Stimulated activated CD8-positive, alpha-beta memory T cell treated with anti-CD3 and anti-CD28 coated beads, Interleukin-7, amount 100 ng/mL, for 1 hour (primary cell): ENCODE measurements at regions not wholly inside any gene's neighbourhood (a gene's known extent, or its start where the extent isn't known, plus 50 kb on each side); places are given as distances from the start of the nearest gene placed in this dataset.

Experiments used
- DNase-seq, 2 donors: peaks; one replicate each; pipeline ENCODE4 v3.0.0-alpha.2; 2020; ENCODE audit warnings: low read depth in 2 of 2

GRCh38 chr18:77833807-77834206, 584.2 kb downstream of the GALR1 start:
- no peak for DNase-seq

GRCh38 chr18:77851802-77852201, 602.2 kb downstream of the GALR1 start:
- DNase-seq = no peak

DNA sequence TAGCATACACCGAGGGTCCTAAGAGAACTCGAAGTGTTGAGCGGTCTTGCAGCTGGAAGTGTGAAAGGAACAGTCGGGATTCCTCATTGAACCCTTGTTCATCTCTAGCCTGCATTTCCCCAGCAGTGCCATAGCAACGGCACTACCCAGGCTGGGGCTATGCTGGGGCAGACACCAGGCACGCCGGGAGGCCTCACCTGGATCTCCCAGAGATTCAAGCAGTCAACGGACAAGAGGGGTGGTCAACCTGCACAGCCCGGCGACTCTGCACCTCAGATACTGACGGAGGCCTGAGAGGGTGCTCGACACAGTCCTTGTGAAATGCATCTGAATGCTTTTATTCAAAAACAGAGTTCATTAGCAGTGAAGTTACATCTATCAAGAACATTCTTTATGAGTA, 604.2 kb downstream of the GALR1 start:
- DNase-seq = no peak

- DNase-seq = no peak
Observed at GRCh38 chr18:77857678-77858655, 608.3 kb downstream of the GALR1 start.

DNA sequence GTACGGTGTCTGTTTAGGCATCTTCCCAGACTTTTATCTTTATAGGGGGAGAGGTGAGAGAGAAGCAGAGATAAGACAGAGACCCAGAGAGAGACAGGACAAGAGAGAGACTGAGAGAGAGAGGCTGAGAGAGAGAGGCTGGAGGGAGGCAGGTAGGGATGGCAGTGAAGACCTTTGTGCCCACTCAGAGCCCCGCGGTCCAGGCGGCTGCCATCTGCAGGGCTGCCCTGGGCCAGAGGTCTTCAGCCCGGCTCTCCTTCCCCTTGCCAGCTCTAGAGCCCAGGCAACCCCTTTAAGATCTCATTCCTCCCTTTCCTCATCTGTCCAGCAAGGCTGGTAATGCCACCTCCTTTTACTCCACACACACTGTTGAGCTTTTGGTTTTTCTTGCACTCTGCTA, 610.0 kb downstream of the GALR1 start:
- DNase-seq = no peak

GRCh38 chr18:77862066-77862757, 612.6 kb downstream of the GALR1 start:
- DNase-seq = no peak

DNA sequence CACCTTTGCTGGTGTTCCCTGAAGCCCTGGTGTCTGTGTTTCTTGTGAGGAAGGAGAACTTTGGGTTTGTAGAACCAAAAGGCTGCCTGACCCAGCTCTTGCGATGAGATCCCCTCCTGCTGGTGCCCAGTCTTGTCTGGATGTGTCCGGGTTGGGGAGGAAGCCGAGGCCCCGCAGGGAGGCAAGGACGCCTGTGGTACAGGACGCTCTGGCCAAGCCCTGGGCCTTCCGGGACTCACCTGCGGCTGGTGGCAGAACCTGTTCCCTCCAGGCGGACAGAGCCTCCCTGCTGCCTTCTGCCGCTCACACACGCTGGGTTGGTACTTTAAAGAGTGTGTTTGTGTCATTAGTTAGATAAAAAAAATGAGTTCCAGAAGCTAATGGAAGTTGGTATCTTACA, 616.2 kb downstream of the GALR1 start:
- DNase-seq = no peak

- no peak for DNase-seq
Observed at GRCh38 chr18:77866351-77866750, 616.7 kb downstream of the GALR1 start.

GRCh38 chr18:77870199-77870598, 620.6 kb downstream of the GALR1 start:
- no peak for DNase-seq

DNA sequence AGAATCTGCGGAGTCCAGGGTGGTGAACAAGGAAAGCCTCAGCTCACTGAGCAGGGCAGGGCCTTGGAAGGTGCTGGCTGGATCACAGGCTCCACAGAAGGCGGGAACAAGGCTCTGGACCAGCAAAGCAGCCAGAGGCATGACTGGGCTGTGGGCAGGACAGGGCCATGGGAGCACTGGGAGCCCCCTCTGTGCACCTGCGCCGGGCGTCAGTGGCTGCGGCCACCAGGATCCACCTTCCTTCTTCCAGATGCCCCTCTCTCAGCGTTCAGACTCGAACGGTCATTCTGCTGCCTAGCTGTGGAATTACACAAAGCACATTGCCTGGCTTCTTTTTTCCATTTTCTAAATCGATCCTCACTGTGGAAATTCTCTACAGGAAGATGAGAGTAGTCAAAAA, 621.2 kb downstream of the GALR1 start:
- DNase-seq = no peak

GRCh38 chr18:77872166-77872565, 622.5 kb downstream of the GALR1 start:
- no peak for DNase-seq

GRCh38 chr18:77876319-77876865, 626.7 kb downstream of the GALR1 start:
- no peak for DNase-seq

DNA sequence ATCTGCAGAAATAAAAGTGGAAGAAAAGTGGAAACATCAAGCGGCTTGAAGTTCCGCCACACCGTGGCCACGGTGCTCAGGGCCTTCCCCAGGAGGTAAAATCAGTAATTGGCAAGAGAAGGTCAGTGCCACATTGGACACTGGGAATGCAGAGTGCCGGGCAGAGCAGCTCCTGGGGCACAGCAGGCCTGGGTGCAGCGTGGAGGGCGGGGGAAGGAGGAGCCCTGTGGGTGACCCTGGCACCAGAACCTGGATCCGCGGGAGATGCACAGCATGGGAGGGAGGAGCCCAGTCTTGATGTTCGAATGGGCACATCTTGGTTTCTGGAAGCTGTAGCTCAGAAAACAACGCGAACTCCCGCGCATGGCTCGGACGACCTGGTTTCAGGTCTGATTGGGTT, 630.2 kb downstream of the GALR1 start:
- no peak for DNase-seq

- DNase-seq = no peak
Observed at GRCh38 chr18:77884454-77884853, 634.8 kb downstream of the GALR1 start.

DNA sequence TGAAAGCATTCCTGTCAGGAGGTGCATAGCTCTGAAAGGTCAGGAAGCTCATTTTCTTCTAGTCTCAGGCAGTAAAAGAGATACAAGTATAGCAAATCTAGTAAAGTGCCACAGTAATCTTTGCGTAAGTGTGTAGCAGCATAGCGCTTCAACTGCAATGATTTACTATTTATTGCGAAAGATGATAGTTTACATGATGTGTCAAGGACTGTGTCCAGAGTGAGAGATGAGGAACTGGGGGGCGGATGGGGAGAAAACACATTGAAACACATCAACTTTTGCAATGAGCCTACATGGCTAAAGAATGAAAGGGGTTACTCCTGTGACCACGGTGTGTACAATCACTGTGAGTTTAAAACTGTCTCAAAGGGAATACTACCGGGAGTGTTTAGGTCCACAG, 644.4 kb downstream of the GALR1 start:
- DNase-seq = no peak

DNA sequence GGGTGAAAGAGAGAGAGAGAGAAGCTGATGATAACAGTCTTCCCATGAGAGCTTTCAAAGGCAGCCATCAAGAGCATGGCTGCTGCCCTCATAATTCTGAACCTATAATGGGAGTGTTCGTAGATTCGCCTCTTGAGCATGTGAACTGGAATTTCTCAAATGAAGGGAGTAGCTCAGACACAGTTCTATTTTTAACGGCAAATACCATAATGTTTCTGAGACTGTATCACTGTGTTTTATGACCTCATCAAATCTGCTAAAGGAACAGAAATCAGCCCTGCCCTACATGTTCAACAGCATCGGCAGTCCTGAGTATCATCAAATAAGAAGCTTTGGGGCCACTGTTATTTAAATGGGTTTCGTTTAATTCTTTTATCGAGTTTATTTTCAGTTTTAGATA, 645.6 kb downstream of the GALR1 start:
- no peak for DNase-seq

GRCh38 chr18:77896586-77897252, 647.1 kb downstream of the GALR1 start:
- DNase-seq = no peak

GRCh38 chr18:77897606-77898005, 648.0 kb downstream of the GALR1 start:
- no peak for DNase-seq

DNA sequence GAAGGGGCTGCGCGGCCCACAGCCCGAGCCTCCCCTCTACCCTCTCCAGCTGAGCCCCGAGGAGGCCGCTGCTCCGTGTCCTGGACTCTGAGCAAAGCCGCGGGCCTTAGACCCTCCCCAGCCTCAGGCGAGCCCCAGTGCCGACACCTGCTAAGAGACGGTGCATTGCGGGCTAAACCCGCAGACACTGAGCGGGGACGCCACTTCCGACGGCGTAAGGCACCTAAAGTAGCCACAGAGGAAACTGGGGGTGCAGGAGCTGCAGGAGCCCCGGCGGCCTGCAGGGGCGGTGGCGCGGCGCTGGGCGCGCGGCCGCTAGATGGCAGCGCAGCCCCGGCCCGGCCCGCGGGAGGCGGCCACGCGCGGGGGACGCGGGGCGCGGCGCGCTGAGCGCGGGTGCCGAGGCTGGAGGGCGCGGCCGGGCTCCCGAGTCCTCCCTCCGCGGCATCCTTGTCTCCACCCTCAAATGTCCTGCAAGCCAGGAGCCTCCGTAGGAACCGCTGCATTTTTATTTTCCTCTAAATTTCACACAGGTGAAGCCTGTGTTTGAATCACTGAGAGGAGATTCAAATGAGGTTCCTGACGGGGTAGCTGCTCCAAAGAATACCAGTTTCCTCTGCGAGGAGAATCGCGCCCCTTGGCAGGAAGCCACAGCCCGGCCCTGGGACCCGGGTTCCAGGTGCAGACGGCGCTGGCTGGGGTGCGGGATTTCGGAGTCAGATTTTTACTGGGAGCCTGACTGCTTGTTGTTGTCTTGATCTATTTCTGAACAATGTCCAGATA, 650.5 kb downstream of the GALR1 start:
- DNase-seq = peak; percentile 13 to 22

GRCh38 chr18:77905011-77905410, 655.4 kb downstream of the GALR1 start:
- no peak for DNase-seq

GRCh38 chr18:77905449-77906055, 655.9 kb downstream of the GALR1 start:
- DNase-seq = no peak
